CD4-positive, alpha-beta T cell (primary cell): ENCODE measurements at regions not wholly inside any gene's neighbourhood (a gene's known extent, or its start where the extent isn't known, plus 50 kb on each side); places are given as distances from the start of the nearest gene placed in this dataset.

Source experiments
- ATAC-seq: fragments of 200-7000 bp; cut with Tn5 transposase; one replicate; pipeline ENCODE4 v1.10.0; 2022; ENCODE audit warnings: mild to moderate bottlenecking; ENCODE audit not compliant: poor library complexity
- CTCF ChIA-PET: fragments of 350-600 bp; sonication (Branson Sonifier 250); formaldehyde crosslinking; loops from one replicate; lab custom pipeline; 2021; ENCODE audit warnings: antibody characterized with exemption, inconsistent platforms; lab: Charles Lee
- POLR2A ChIA-PET: fragments of 350-600 bp; sonication (Branson Sonifier 250); formaldehyde crosslinking; loops from one replicate; lab custom pipeline; 2021; ENCODE audit warnings: antibody characterized with exemption, inconsistent platforms; lab: Charles Lee
- DNase-seq, 14 experiments: peaks; one replicate each; pipeline ENCODE4 v3.0.0-alpha.2; 2013 to 2020; ENCODE audit warnings: mixed read lengths in 2 of 14
- H3K27ac ChIP-seq, 2 donors: one replicate each; pipeline versions ENCODE4 v1.5.1 to v1.7.0; 2013; ENCODE audit warnings: low read length in 2 of 2, low read depth in 1 of 2, mild to moderate bottlenecking in 1 of 2
- H3K27me3 ChIP-seq, 2 experiments: 1 replicate in 1 of 2; 2 replicates in 1 of 2; pipeline versions ENCODE4 v1.6.1 to v1.7.0; 2013; ENCODE audit warnings: low read length in 2 of 2, control low read depth in 1 of 2, mild to moderate bottlenecking in 1 of 2, moderate library complexity in 1 of 2; ENCODE audit not compliant: insufficient read depth in 2 of 2, control insufficient read depth in 1 of 2
- H3K36me3 ChIP-seq: one replicate; pipeline ENCODE4 v1.6.1; 2013; ENCODE audit warnings: low read length, control low read depth; ENCODE audit not compliant: insufficient read depth
- H3K4me1 ChIP-seq: one replicate; pipeline ENCODE4 v1.6.1; 2013; ENCODE audit warnings: low read length, control low read depth; ENCODE audit not compliant: insufficient read depth
- H3K4me3 ChIP-seq: one replicate; pipeline ENCODE4 v1.5.1; 2013; ENCODE audit warnings: mild to moderate bottlenecking, low read length, moderate library complexity
- H3K9me3 ChIP-seq, 2 experiments: 1 replicate in 1 of 2; 2 replicates in 1 of 2; pipeline versions ENCODE4 v1.6.1 to v1.7.0; 2013; ENCODE audit warnings: low read length in 2 of 2, mild to moderate bottlenecking in 2 of 2, control low read depth in 1 of 2, moderate library complexity in 1 of 2; ENCODE audit not compliant: control insufficient read depth in 1 of 2, insufficient read depth in 1 of 2
- H3K27ac Mint-ChIP-seq: one replicate; pipeline ENCODE4 v1.8.0; 2020; ENCODE audit warnings: mixed read lengths
- H3K27me3 Mint-ChIP-seq: one replicate; pipeline ENCODE4 v1.8.0; 2021; ENCODE audit warnings: mixed read lengths
- H3K36me3 Mint-ChIP-seq: one replicate; pipeline ENCODE4 v1.8.0; 2021; ENCODE audit warnings: low read depth, mixed read lengths
- H3K4me1 Mint-ChIP-seq: one replicate; pipeline ENCODE4 v1.8.0; 2021; ENCODE audit warnings: low read depth, mixed read lengths
- H3K4me3 Mint-ChIP-seq: one replicate; pipeline ENCODE4 v1.8.0; 2020; ENCODE audit warnings: mild to moderate bottlenecking, mixed read lengths
- H3K9me3 Mint-ChIP-seq: one replicate; pipeline ENCODE4 v1.8.0; 2020; ENCODE audit warnings: mixed read lengths
- intact Hi-C, 2 experiments: fragments of 100-400 bp; cut with DNase I in 1 of 2; cut with micrococcal nuclease in 1 of 2; formaldehyde crosslinking; loops; one replicate each; pipeline versions ENCODE4 v1.15.1 to v1.9.0; 2023 to 2025; cut with DNase I, micrococcal nuclease
- TF ChIP-seq, protein P1 (sequence below): fragments of 200-600 bp; IDR thresholded peaks from one replicate; pipeline ENCODE4 v1.8.0; 2022; ENCODE audit warnings: antibody characterized with exemption, mild to moderate bottlenecking

DNA sequence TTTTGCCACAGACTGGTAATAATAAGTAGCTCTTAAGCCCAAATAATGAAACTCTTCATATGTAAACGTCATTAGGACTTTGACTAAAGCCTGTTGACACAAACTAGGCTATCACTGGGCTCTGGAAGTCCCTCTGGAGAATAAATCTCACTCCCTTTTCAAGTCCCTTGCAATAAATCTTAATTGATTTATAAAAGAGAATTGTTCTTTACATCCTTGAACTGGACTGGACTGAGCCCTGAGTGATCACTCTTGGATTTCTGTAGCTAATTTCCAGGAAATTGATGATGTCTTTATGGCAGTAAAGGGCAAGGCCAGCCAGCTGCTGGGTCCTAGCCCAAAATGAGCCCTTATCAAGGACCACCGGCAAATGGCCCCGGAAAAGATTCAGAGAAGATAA, 1162.7 kb downstream of the BCL11B start:
- H3K4me3 ChIP-seq: no peak overlapping the region
- H3K4me1 ChIP-seq: no peaks in the 10 kb centered on the region
- no peaks in the 10 kb centered on the region for H3K36me3 Mint-ChIP-seq
- no peaks in the 10 kb centered on the region for H3K36me3 ChIP-seq
- no peaks in the 10 kb centered on the region for H3K27me3 Mint-ChIP-seq
- DNase-seq: no peak
- ChIA-PET CTCF (interaction anchor here (1.2 kb wide), 1 partner anchor 29 kb away, joined by 3 read pairs; no protein-coding TSS in a partner anchor), POLR2A (interaction anchor here (1.0 kb wide), 1 partner anchor 8 kb away, joined by 3 read pairs; no protein-coding TSS in a partner anchor)
- intact Hi-C loops: loop anchor here in 1 of 2 experiments (5.0 to 10.0 kb wide), 2 partner anchors 135 to 407 kb away; no protein-coding TSS in a partner anchor
- no peak overlapping the region for H3K4me3 Mint-ChIP-seq
- no peak for ATAC-seq
- no peaks in the 10 kb centered on the region for H3K27me3 ChIP-seq
- no peak overlapping the region for H3K27ac ChIP-seq
- no peak overlapping the region for H3K27ac Mint-ChIP-seq
- TF ChIP-seq, protein P1, sequence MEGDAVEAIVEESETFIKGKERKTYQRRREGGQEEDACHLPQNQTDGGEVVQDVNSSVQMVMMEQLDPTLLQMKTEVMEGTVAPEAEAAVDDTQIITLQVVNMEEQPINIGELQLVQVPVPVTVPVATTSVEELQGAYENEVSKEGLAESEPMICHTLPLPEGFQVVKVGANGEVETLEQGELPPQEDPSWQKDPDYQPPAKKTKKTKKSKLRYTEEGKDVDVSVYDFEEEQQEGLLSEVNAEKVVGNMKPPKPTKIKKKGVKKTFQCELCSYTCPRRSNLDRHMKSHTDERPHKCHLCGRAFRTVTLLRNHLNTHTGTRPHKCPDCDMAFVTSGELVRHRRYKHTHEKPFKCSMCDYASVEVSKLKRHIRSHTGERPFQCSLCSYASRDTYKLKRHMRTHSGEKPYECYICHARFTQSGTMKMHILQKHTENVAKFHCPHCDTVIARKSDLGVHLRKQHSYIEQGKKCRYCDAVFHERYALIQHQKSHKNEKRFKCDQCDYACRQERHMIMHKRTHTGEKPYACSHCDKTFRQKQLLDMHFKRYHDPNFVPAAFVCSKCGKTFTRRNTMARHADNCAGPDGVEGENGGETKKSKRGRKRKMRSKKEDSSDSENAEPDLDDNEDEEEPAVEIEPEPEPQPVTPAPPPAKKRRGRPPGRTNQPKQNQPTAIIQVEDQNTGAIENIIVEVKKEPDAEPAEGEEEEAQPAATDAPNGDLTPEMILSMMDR: no peak
- no peaks in the 10 kb centered on the region for H3K9me3 ChIP-seq
- H3K9me3 Mint-ChIP-seq: no peaks in the 10 kb centered on the region
- peaks cover 7% of the 10 kb centered on the region for H3K4me1 Mint-ChIP-seq

DNA sequence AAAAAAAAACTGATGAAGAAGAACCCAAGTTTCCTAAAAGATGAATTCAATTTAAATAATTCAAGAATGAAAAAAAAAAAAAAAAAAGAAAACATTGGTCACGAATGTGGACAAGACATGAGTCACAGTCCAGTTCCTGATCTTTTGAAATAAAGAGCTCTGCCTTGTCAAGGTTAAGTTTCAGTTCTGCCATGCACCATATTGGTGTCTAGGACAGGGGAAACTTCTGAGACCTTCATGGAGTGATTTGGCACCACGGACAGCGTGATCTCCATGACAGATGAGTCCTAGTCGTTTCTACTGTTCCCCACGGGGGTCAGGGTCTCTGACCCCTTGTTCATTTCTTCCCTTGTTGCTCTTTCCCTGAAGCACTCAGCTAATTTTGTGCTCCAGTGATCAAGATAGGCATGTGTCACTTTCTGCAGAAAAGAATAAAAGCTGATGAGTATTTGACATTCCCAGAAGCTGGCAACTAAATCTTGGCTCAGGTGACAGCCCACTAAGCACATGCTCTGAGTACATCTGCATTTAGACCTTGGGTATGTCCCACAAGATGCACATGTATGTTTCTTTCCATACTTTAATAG, 1159.7 kb downstream of the BCL11B start:
- no peak overlapping the region for H3K27ac ChIP-seq
- intact Hi-C loops: no loop called here
- H3K9me3 ChIP-seq: no peaks in the 10 kb centered on the region
- peaks cover 4% of the 10 kb centered on the region for H3K4me1 Mint-ChIP-seq
- no peak overlapping the region for H3K4me3 ChIP-seq
- DNase-seq (no peak), ATAC-seq (no peak)
- ChIA-PET CTCF (interaction anchor here (0.7 kb wide), 2 partner anchors 624 to 709 kb away, joined by 3 to 4 read pairs; no protein-coding TSS in a partner anchor), POLR2A (no interaction called here)
- TF ChIP-seq, protein P1: no peak
- H3K4me1 ChIP-seq: no peaks in the 10 kb centered on the region
- H3K27me3 Mint-ChIP-seq: no peaks in the 10 kb centered on the region
- no peak overlapping the region for H3K4me3 Mint-ChIP-seq
- H3K27me3 ChIP-seq: no peaks in the 10 kb centered on the region
- H3K36me3 ChIP-seq: no peaks in the 10 kb centered on the region
- no peaks in the 10 kb centered on the region for H3K36me3 Mint-ChIP-seq
- H3K9me3 Mint-ChIP-seq: no peaks in the 10 kb centered on the region
- no peak overlapping the region for H3K27ac Mint-ChIP-seq

DNA sequence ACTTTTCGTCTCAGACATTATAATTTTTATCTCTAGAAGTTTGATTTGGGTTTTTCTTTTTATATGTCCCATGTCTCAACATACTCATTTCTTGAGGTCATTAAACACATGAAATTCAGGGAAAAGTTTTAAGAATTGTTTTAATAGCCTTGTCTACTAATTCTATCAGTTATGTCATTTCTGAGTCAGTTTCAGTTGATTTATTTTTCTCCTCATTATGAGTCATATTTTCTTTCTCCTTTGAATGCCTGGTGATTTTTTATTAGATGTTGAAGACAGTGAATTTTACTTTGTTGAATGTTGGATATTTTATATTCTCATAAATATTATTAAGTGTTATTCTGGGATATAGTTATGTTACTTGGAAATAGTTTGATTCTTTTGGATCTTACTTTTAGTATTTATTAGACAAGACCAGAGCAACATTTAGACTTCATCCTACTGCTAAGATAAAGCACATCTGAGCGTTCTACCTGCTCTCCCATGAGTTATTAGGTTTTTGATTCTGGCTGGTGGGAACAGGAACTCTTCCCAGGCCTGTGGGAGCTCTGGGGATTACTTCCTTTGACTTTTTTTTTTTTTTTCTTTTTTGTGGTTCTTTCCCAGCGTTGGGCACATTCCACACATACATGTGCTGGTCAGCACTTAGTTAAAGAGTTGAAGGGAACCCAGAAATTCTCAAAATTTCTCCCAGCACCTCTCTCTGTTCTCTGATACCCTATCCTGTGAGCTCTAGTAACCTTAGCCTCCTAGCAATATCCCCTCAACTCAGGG, 1157.7 kb downstream of the BCL11B start:
- CTCF ChIA-PET: interaction anchor here (1.1 to 1.3 kb wide), 2 partner anchors 21 to 136 kb away, joined by 3 read pairs; no protein-coding TSS in a partner anchor
- H3K36me3 Mint-ChIP-seq: no peaks in the 10 kb centered on the region
- TF ChIP-seq, protein P1: no peak

More for the DNA sequence above, 1157.7 kb downstream of the BCL11B start:
- H3K27ac ChIP-seq: no peak overlapping the region
- no peaks in the 10 kb centered on the region for H3K9me3 Mint-ChIP-seq
- no peaks in the 10 kb centered on the region for H3K4me1 ChIP-seq
- H3K4me3 Mint-ChIP-seq: no peak overlapping the region
- no peaks in the 10 kb centered on the region for H3K9me3 ChIP-seq
- no peak overlapping the region for H3K4me3 ChIP-seq
- H3K4me1 Mint-ChIP-seq: peaks cover 4% of the 10 kb centered on the region
- no peak for DNase-seq
- H3K27me3 Mint-ChIP-seq: no peaks in the 10 kb centered on the region
- H3K36me3 ChIP-seq: no peaks in the 10 kb centered on the region
- intact Hi-C loops: no loop called here
- H3K27ac Mint-ChIP-seq: no peak overlapping the region
- POLR2A ChIA-PET: interaction anchor here (0.6 to 1.6 kb wide), 2 partner anchors 23 to 136 kb away, joined by 5 read pairs; no protein-coding TSS in a partner anchor
- ATAC-seq: no peak
- H3K27me3 ChIP-seq: no peaks in the 10 kb centered on the region
